ENCODE measurements at regions not wholly inside any gene's neighbourhood (a gene's known extent, or its start where the extent isn't known, plus 50 kb on each side); places are given as distances from the start of the nearest gene placed in this dataset.

DNA sequence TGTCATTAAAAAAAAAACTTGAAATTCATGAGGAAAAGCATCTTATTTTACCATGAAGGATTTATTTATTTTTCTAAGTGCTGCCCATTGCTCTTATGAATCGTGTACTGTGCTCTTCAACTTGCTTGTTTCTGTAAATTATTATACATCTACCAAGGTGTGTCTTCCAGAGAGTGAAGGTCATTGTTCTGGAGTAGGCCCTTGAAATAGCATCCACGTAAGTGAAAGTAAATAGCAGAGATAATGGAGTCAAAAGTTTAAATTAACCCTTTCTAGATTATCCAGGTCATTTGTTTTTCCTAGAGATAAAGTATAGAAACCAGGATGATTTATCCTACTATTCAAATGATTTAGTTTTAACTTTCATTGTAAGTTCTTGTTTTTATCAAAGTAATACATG is 473.1 kb downstream of the DIRAS2 start:
- Mint-ChIP-seq H3K4me1 (peaks cover 17% of the 10 kb centered on the region), H3K36me3 (ENCODE audit: low read depth) (no peaks in the 10 kb centered on the region), H3K4me3 (no peak overlapping the region), H3K27me3 (ENCODE audit: insufficient read depth, low read depth, poor library complexity) (no peaks in the 10 kb centered on the region), H3K27ac (no peak overlapping the region), H3K9me3 (no peaks in the 10 kb centered on the region; the same call in 2 of the 3 replicates)
- Histone ChIP-seq H3K36me3 (ENCODE audit: insufficient read depth) (no peaks in the 10 kb centered on the region), H4K20me1 (replicated peaks; ENCODE audit: insufficient read depth) (no peaks in the 10 kb centered on the region), H3K4me2 (no peak overlapping the region), H3F3A (replicated peaks; ENCODE audit: low read depth) (no peaks in the 10 kb centered on the region), H3K4me1 (ENCODE audit: insufficient read depth) (peaks cover 4% of the 10 kb centered on the region), H2AFZ (no peak overlapping the region), H3K27ac (ENCODE audit: low read depth) (no peak overlapping the region), H3K27me3 (ENCODE audit: insufficient read depth) (no peaks in the 10 kb centered on the region), H3K9me2 (ENCODE audit: insufficient read depth) (0 out of 2 replicates have a peak, but pooled peaks cover 5% of the 10 kb centered on the region), H3K79me2 (replicated peaks; ENCODE audit: insufficient read depth) (no peaks in the 10 kb centered on the region), H3K4me3 (no peak overlapping the region)
- ATAC-seq (no peak), DNase-seq (ENCODE audit: low spot score) (no peak)
- TF ChIP-seq, protein P1, sequence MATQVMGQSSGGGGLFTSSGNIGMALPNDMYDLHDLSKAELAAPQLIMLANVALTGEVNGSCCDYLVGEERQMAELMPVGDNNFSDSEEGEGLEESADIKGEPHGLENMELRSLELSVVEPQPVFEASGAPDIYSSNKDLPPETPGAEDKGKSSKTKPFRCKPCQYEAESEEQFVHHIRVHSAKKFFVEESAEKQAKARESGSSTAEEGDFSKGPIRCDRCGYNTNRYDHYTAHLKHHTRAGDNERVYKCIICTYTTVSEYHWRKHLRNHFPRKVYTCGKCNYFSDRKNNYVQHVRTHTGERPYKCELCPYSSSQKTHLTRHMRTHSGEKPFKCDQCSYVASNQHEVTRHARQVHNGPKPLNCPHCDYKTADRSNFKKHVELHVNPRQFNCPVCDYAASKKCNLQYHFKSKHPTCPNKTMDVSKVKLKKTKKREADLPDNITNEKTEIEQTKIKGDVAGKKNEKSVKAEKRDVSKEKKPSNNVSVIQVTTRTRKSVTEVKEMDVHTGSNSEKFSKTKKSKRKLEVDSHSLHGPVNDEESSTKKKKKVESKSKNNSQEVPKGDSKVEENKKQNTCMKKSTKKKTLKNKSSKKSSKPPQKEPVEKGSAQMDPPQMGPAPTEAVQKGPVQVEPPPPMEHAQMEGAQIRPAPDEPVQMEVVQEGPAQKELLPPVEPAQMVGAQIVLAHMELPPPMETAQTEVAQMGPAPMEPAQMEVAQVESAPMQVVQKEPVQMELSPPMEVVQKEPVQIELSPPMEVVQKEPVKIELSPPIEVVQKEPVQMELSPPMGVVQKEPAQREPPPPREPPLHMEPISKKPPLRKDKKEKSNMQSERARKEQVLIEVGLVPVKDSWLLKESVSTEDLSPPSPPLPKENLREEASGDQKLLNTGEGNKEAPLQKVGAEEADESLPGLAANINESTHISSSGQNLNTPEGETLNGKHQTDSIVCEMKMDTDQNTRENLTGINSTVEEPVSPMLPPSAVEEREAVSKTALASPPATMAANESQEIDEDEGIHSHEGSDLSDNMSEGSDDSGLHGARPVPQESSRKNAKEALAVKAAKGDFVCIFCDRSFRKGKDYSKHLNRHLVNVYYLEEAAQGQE (IDR thresholded peaks at IDR 0.05; ENCODE audit: unreplicated experiment): no peak
- no peak for TF ChIP-seq POLR2AphosphoS5 (IDR thresholded peaks at IDR 0.05; ENCODE audit: low read depth)
- no peak for TF ChIP-seq CREB1 (CRISPR knock-in tag; IDR thresholded peaks at IDR 0.05; ENCODE audit: low read depth)
- TF ChIP-seq, protein P2, sequence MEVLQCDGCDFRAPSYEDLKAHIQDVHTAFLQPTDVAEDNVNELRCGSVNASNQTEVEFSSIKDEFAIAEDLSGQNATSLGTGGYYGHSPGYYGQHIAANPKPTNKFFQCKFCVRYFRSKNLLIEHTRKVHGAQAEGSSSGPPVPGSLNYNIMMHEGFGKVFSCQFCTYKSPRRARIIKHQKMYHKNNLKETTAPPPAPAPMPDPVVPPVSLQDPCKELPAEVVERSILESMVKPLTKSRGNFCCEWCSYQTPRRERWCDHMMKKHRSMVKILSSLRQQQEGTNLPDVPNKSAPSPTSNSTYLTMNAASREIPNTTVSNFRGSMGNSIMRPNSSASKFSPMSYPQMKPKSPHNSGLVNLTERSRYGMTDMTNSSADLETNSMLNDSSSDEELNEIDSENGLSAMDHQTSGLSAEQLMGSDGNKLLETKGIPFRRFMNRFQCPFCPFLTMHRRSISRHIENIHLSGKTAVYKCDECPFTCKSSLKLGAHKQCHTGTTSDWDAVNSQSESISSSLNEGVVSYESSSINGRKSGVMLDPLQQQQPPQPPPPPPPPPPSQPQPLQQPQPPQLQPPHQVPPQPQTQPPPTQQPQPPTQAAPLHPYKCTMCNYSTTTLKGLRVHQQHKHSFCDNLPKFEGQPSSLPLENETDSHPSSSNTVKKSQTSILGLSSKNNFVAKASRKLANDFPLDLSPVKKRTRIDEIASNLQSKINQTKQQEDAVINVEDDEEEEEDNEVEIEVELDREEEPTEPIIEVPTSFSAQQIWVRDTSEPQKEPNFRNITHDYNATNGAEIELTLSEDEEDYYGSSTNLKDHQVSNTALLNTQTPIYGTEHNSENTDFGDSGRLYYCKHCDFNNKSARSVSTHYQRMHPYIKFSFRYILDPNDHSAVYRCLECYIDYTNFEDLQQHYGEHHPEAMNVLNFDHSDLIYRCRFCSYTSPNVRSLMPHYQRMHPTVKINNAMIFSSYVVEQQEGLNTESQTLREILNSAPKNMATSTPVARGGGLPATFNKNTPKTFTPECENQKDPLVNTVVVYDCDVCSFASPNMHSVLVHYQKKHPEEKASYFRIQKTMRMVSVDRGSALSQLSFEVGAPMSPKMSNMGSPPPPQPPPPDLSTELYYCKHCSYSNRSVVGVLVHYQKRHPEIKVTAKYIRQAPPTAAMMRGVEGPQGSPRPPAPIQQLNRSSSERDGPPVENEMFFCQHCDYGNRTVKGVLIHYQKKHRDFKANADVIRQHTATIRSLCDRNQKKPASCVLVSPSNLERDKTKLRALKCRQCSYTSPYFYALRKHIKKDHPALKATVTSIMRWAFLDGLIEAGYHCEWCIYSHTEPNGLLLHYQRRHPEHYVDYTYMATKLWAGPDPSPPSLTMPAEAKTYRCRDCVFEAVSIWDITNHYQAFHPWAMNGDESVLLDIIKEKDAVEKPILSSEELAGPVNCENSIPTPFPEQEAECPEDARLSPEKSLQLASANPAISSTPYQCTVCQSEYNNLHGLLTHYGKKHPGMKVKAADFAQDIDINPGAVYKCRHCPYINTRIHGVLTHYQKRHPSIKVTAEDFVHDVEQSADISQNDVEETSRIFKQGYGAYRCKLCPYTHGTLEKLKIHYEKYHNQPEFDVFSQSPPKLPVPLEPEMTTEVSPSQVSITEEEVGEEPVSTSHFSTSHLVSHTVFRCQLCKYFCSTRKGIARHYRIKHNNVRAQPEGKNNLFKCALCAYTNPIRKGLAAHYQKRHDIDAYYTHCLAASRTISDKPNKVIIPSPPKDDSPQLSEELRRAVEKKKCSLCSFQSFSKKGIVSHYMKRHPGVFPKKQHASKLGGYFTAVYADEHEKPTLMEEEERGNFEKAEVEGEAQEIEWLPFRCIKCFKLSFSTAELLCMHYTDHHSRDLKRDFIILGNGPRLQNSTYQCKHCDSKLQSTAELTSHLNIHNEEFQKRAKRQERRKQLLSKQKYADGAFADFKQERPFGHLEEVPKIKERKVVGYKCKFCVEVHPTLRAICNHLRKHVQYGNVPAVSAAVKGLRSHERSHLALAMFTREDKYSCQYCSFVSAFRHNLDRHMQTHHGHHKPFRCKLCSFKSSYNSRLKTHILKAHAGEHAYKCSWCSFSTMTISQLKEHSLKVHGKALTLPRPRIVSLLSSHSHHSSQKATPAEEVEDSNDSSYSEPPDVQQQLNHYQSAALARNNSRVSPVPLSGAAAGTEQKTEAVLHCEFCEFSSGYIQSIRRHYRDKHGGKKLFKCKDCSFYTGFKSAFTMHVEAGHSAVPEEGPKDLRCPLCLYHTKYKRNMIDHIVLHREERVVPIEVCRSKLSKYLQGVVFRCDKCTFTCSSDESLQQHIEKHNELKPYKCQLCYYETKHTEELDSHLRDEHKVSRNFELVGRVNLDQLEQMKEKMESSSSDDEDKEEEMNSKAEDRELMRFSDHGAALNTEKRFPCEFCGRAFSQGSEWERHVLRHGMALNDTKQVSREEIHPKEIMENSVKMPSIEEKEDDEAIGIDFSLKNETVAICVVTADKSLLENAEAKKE (CRISPR knock-in tag; IDR thresholded peaks at IDR 0.05): no peak
- TF ChIP-seq EZH2phosphoT487 (IDR thresholded peaks at IDR 0.05; ENCODE audit: unreplicated experiment): no peak
- TF ChIP-seq, protein P3, sequence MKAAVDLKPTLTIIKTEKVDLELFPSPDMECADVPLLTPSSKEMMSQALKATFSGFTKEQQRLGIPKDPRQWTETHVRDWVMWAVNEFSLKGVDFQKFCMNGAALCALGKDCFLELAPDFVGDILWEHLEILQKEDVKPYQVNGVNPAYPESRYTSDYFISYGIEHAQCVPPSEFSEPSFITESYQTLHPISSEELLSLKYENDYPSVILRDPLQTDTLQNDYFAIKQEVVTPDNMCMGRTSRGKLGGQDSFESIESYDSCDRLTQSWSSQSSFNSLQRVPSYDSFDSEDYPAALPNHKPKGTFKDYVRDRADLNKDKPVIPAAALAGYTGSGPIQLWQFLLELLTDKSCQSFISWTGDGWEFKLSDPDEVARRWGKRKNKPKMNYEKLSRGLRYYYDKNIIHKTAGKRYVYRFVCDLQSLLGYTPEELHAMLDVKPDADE (IDR thresholded peaks at IDR 0.05): no peak
- no peak for TF ChIP-seq STAT1 (IDR thresholded peaks at IDR 0.05; ENCODE audit: unreplicated experiment)
- TF ChIP-seq NANOG (IDR thresholded peaks at IDR 0.05; ENCODE audit: borderline replicate concordance): no peak
- TF ChIP-seq ZNF114 (CRISPR knock-in tag; IDR thresholded peaks at IDR 0.05): no peak
- TF ChIP-seq EZH2 (IDR thresholded peaks at IDR 0.05; ENCODE audit: low read depth, unreplicated experiment): no peak
- TF ChIP-seq ZNF331 (CRISPR knock-in tag; IDR thresholded peaks at IDR 0.05; ENCODE audit: low read depth): no peak
- no peak for TF ChIP-seq JUNB (IDR thresholded peaks at IDR 0.05; ENCODE audit: unreplicated experiment)
- TF ChIP-seq, protein P4, sequence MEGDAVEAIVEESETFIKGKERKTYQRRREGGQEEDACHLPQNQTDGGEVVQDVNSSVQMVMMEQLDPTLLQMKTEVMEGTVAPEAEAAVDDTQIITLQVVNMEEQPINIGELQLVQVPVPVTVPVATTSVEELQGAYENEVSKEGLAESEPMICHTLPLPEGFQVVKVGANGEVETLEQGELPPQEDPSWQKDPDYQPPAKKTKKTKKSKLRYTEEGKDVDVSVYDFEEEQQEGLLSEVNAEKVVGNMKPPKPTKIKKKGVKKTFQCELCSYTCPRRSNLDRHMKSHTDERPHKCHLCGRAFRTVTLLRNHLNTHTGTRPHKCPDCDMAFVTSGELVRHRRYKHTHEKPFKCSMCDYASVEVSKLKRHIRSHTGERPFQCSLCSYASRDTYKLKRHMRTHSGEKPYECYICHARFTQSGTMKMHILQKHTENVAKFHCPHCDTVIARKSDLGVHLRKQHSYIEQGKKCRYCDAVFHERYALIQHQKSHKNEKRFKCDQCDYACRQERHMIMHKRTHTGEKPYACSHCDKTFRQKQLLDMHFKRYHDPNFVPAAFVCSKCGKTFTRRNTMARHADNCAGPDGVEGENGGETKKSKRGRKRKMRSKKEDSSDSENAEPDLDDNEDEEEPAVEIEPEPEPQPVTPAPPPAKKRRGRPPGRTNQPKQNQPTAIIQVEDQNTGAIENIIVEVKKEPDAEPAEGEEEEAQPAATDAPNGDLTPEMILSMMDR (conservative IDR thresholded peaks at IDR 0.05; ENCODE audit: low read depth in 2 of 2): no peak

All from GM23338 (cell line).